GM12878 (cell line): ENCODE measurements at regions not wholly inside any gene's neighbourhood (a gene's known extent, or its start where the extent isn't known, plus 50 kb on each side); places are given as distances from the start of the nearest gene placed in this dataset.

Source experiments
- CREB1 ChIP-seq: IDR thresholded peaks from 2 replicates; pipeline ENCODE4 v1.6.1; 2012; ENCODE audit warnings: low read depth, mild to moderate bottlenecking, inconsistent platforms
- CTCF ChIP-seq, 3 experiments: IDR thresholded peaks in 2 of 3; conservative IDR thresholded peaks in 1 of 3; 2 replicates each; pipeline ENCODE4 v1.5.1; 2011; ENCODE audit warnings: low read depth in 3 of 3, low read length in 3 of 3, mild to moderate bottlenecking in 3 of 3, control low read depth in 2 of 3, moderate library complexity in 2 of 3, inconsistent platforms in 1 of 3, mixed read lengths in 1 of 3; ENCODE audit not compliant: control insufficient read depth in 2 of 3, insufficient read depth in 1 of 3; ENCODE audit errors: extremely low read depth in 1 of 3
- EED ChIP-seq: sonication (generic); IDR thresholded peaks from 2 replicates; pipeline ENCODE4 v1.6.1; 2016; ENCODE audit warnings: antibody characterized with exemption, low read depth
- EP300 ChIP-seq, 2 experiments: fragments of 150-350 bp in 1 of 2; IDR thresholded peaks; 2 replicates each; pipeline ENCODE4 v1.6.1; 2011 to 2012; ENCODE audit warnings: low read depth in 2 of 2, low read length in 2 of 2, borderline replicate concordance in 1 of 2, improper control_type of control experiment in 1 of 2, inconsistent platforms in 1 of 2; ENCODE audit not compliant: control insufficient read depth in 1 of 2
- HDAC2 ChIP-seq: fragments of 200-600 bp; sonication (generic); IDR thresholded peaks from 2 replicates; pipeline ENCODE4 v1.6.1; 2017
- MAX ChIP-seq: IDR thresholded peaks from 2 replicates; pipeline ENCODE4 v1.6.1; 2012; ENCODE audit warnings: low read depth, low read length, improper control_type of control experiment
- NRF1 ChIP-seq: conservative IDR thresholded peaks from 2 replicates; pipeline ENCODE4 v1.6.1; 2011; ENCODE audit warnings: mild to moderate bottlenecking, low read depth, low read length, improper control_type of control experiment
- POLR2AphosphoS2 ChIP-seq: IDR thresholded peaks from 2 replicates; pipeline ENCODE4 v1.6.1; 2011; ENCODE audit warnings: low read depth, mild to moderate bottlenecking, low read length, improper control_type of control experiment, moderate library complexity
- RBBP5 ChIP-seq: fragments of 200-600 bp; sonication (generic); conservative IDR thresholded peaks from 2 replicates; pipeline ENCODE4 v1.6.1; 2016
- TCF7 ChIP-seq: IDR thresholded peaks from 2 replicates; pipeline ENCODE4 v1.6.1; 2014; ENCODE audit warnings: antibody characterized with exemption, borderline replicate concordance

GRCh38 chr1:38736399-38736798 lies 123.2 kb downstream of the RRAGC start:
- TF ChIP-seq POLR2AphosphoS2 (no peak), HDAC2 (no peak), MAX (no peak), NRF1 (no peak), CREB1 (no peak), CTCF (IDR thresholded peaks at IDR 0.05 in 2 of 3, conservative IDR thresholded peaks at IDR 0.05 in 1 of 3; ENCODE audit: control insufficient read depth in 2 of 3, extremely low read depth in 1 of 3, insufficient read depth in 1 of 3, low read depth in 3 of 3, low read length in 3 of 3) (no peak), TCF7 (no peak), EP300 (IDR thresholded peaks at IDR 0.05; ENCODE audit: borderline replicate concordance in 1 of 2, control insufficient read depth in 1 of 2, low read depth in 2 of 2, low read length in 2 of 2) (no peak), EED (no peak), RBBP5 (no peak)
